GM23338 (cell line): ENCODE measurements at regions not wholly inside any gene's neighbourhood (a gene's known extent, or its start where the extent isn't known, plus 50 kb on each side); places are given as distances from the start of the nearest gene placed in this dataset.

ENCODE experiments used
- ATAC-seq: fragments of 200-7000 bp; cut with Tn5 transposase; 3 replicates; pipeline ENCODE4 v1.9.1; 2020
- DNase-seq: peaks from one replicate; pipeline ENCODE4 v3.0.0-alpha.2; 2015; ENCODE audit warnings: low spot score
- H2AFZ ChIP-seq: fragments of 200-600 bp; sonication (generic); 2 replicates; pipeline ENCODE4 v1.8.0; 2016; ENCODE audit warnings: antibody characterized with exemption, mild to moderate bottlenecking, moderate library complexity
- H3F3A ChIP-seq: fragments of 200-600 bp; sonication (generic); replicated peaks from 2 replicates; pipeline ENCODE4 v1.8.0; 2017; ENCODE audit warnings: antibody characterized with exemption, mixed run types, low read depth
- H3K27ac ChIP-seq: fragments of 200-600 bp; sonication (generic); 2 replicates; pipeline ENCODE4 v1.6.1; 2016; ENCODE audit warnings: low read depth
- H3K27me3 ChIP-seq: fragments of 200-600 bp; sonication (generic); 2 replicates; pipeline ENCODE4 v1.8.0; 2016; ENCODE audit warnings: mild to moderate bottlenecking, mixed run types, moderate library complexity; ENCODE audit not compliant: insufficient read depth
- H3K36me3 ChIP-seq: fragments of 200-600 bp; sonication (generic); 2 replicates; pipeline ENCODE4 v1.8.0; 2016; ENCODE audit warnings: mild to moderate bottlenecking; ENCODE audit not compliant: insufficient read depth
- H3K4me1 ChIP-seq: fragments of 200-600 bp; sonication (generic); 2 replicates; pipeline ENCODE4 v1.8.0; 2016; ENCODE audit warnings: mild to moderate bottlenecking, moderate library complexity; ENCODE audit not compliant: insufficient read depth
- H3K4me2 ChIP-seq: fragments of 200-600 bp; sonication (generic); 2 replicates; pipeline ENCODE4 v1.7.1; 2017; ENCODE audit warnings: mixed run types
- H3K4me3 ChIP-seq: fragments of 200-600 bp; sonication (generic); 2 replicates; pipeline ENCODE4 v1.6.1; 2016; ENCODE audit warnings: mixed run types
- H3K79me2 ChIP-seq: fragments of 200-600 bp; sonication (generic); replicated peaks from 2 replicates; pipeline ENCODE4 v1.8.0; 2017; ENCODE audit warnings: mild to moderate bottlenecking; ENCODE audit not compliant: insufficient read depth
- H3K9me2 ChIP-seq: fragments of 200-600 bp; sonication (generic); 2 replicates; pipeline ENCODE4 v1.8.0; 2017; ENCODE audit not compliant: insufficient read depth
- H4K20me1 ChIP-seq: fragments of 200-600 bp; sonication (generic); replicated peaks from 2 replicates; pipeline ENCODE4 v1.8.0; 2017; ENCODE audit warnings: mild to moderate bottlenecking; ENCODE audit not compliant: insufficient read depth
- H3K27ac Mint-ChIP-seq: 2 replicates; pipeline ENCODE4 v1.8.0; 2020; ENCODE audit warnings: inconsistent platforms, mild to moderate bottlenecking, moderate library complexity, mixed read lengths
- H3K27me3 Mint-ChIP-seq: 3 replicates; pipeline ENCODE4 v1.8.0; 2022; ENCODE audit warnings: low read depth, mild to moderate bottlenecking, moderate library complexity, mixed read lengths, inconsistent platforms; ENCODE audit not compliant: insufficient read depth, poor library complexity
- H3K36me3 Mint-ChIP-seq: 3 replicates; pipeline ENCODE4 v1.8.0; 2021; ENCODE audit warnings: low read depth, mild to moderate bottlenecking, inconsistent platforms, moderate library complexity, mixed read lengths
- H3K4me1 Mint-ChIP-seq: 3 replicates; pipeline ENCODE4 v1.8.0; 2020; ENCODE audit warnings: mild to moderate bottlenecking, inconsistent platforms, mixed read lengths
- H3K4me3 Mint-ChIP-seq: 3 replicates; pipeline ENCODE4 v1.8.0; 2021; ENCODE audit warnings: moderate library complexity, mild to moderate bottlenecking, inconsistent platforms, mixed read lengths
- H3K9me3 Mint-ChIP-seq: 3 replicates; pipeline ENCODE4 v1.8.0; 2020; ENCODE audit warnings: moderate library complexity, mild to moderate bottlenecking, inconsistent platforms, mixed read lengths
- CREB1 ChIP-seq: fragments of 250-450 bp; sonication (Bioruptor Pico); IDR thresholded peaks from 2 replicates; pipeline ENCODE4 v1.5.0; 2020; ENCODE audit warnings: low read depth, mild to moderate bottlenecking, moderate library complexity
- EZH2 ChIP-seq: fragments of 200-600 bp; sonication (generic); IDR thresholded peaks from one replicate; pipeline ENCODE4 v1.8.0; 2017; ENCODE audit warnings: antibody characterized with exemption, mild to moderate bottlenecking, low read depth; ENCODE audit not compliant: unreplicated experiment
- EZH2phosphoT487 ChIP-seq: fragments of 200-600 bp; sonication (generic); IDR thresholded peaks from one replicate; pipeline ENCODE4 v1.8.1; 2018; ENCODE audit warnings: antibody characterized with exemption; ENCODE audit not compliant: unreplicated experiment
- JUNB ChIP-seq: IDR thresholded peaks from one replicate; pipeline ENCODE4 v1.6.1; 2016; ENCODE audit warnings: antibody characterized with exemption; ENCODE audit not compliant: unreplicated experiment
- NANOG ChIP-seq: IDR thresholded peaks from 2 replicates; pipeline ENCODE4 v1.6.1; 2016; ENCODE audit warnings: antibody characterized with exemption, borderline replicate concordance
- ZNF114 ChIP-seq: fragments of 250-450 bp; sonication (Bioruptor Pico); IDR thresholded peaks from 2 replicates; pipeline ENCODE4 v1.5.0; 2020; ENCODE audit warnings: mild to moderate bottlenecking, moderate library complexity
- ZNF331 ChIP-seq: fragments of 250-450 bp; sonication (Bioruptor Pico); IDR thresholded peaks from 2 replicates; pipeline ENCODE4 v1.5.0; 2020; ENCODE audit warnings: low read depth, mild to moderate bottlenecking, moderate library complexity
- TF ChIP-seq, protein P1 (sequence below), 2 experiments: fragments of 200-600 bp in 1 of 2; sonication (generic) in 1 of 2; conservative IDR thresholded peaks; 2 replicates each; pipeline versions ENCODE4 v1.5.1 to v1.6.1; 2016 to 2017; ENCODE audit warnings: antibody characterized with exemption in 2 of 2, low read depth in 2 of 2, mild to moderate bottlenecking in 2 of 2, moderate library complexity in 1 of 2
- TF ChIP-seq, protein P2 (sequence below): IDR thresholded peaks from 2 replicates; pipeline ENCODE4 v1.6.1; 2016; ENCODE audit warnings: antibody characterized with exemption

DNA sequence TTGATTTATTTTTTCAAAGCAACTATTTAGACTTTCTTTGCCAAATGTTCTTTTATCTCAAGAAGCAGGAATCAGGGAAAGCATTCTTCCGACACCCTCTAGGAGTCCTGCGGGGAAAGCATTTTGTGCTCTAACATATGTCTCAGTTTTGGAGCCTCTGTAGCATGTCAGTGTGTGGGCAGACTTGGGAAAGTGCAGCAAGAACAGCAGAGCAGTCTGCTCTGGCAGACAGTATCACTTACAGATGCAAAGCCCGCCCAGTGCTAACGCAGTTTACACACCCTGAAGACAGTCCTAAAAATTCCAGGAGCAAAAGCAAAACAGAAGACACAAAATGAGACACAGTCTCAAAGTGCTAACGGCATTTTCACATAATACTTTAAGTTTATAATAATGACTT is 393.5 kb downstream of the KLF12 start:
- no peaks in the 10 kb centered on the region for H3K9me3 Mint-ChIP-seq
- Histone ChIP-seq H3K4me2 (no peak overlapping the region), H3K4me1 (no peaks in the 10 kb centered on the region), H3K9me2 (no peaks in the 10 kb centered on the region), H3K79me2 (no peaks in the 10 kb centered on the region), H3F3A (no peaks in the 10 kb centered on the region), H4K20me1 (no peaks in the 10 kb centered on the region), H3K27me3 (no peaks in the 10 kb centered on the region), H3K36me3 (no peaks in the 10 kb centered on the region), H3K4me3 (no peak overlapping the region), H3K27ac (no peak overlapping the region), H2AFZ (no peak overlapping the region)
- no peaks in the 10 kb centered on the region for H3K27me3 Mint-ChIP-seq
- TF ChIP-seq NANOG (no peak), ZNF114 (CRISPR knock-in tag) (no peak), EZH2 (no peak)
- TF ChIP-seq, protein P1, sequence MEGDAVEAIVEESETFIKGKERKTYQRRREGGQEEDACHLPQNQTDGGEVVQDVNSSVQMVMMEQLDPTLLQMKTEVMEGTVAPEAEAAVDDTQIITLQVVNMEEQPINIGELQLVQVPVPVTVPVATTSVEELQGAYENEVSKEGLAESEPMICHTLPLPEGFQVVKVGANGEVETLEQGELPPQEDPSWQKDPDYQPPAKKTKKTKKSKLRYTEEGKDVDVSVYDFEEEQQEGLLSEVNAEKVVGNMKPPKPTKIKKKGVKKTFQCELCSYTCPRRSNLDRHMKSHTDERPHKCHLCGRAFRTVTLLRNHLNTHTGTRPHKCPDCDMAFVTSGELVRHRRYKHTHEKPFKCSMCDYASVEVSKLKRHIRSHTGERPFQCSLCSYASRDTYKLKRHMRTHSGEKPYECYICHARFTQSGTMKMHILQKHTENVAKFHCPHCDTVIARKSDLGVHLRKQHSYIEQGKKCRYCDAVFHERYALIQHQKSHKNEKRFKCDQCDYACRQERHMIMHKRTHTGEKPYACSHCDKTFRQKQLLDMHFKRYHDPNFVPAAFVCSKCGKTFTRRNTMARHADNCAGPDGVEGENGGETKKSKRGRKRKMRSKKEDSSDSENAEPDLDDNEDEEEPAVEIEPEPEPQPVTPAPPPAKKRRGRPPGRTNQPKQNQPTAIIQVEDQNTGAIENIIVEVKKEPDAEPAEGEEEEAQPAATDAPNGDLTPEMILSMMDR (conservative IDR thresholded peaks at IDR 0.05; ENCODE audit: low read depth in 2 of 2) = no peak
- TF ChIP-seq, protein P2, sequence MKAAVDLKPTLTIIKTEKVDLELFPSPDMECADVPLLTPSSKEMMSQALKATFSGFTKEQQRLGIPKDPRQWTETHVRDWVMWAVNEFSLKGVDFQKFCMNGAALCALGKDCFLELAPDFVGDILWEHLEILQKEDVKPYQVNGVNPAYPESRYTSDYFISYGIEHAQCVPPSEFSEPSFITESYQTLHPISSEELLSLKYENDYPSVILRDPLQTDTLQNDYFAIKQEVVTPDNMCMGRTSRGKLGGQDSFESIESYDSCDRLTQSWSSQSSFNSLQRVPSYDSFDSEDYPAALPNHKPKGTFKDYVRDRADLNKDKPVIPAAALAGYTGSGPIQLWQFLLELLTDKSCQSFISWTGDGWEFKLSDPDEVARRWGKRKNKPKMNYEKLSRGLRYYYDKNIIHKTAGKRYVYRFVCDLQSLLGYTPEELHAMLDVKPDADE = no peak
- no peaks in the 10 kb centered on the region for H3K36me3 Mint-ChIP-seq
- no peak overlapping the region; the same call in 1 of the 2 replicates for H3K27ac Mint-ChIP-seq
- DNase-seq = no peak
- H3K4me3 Mint-ChIP-seq = no peak overlapping the region
- ATAC-seq = no peak
- H3K4me1 Mint-ChIP-seq = peaks cover 9% of the 10 kb centered on the region

DNA sequence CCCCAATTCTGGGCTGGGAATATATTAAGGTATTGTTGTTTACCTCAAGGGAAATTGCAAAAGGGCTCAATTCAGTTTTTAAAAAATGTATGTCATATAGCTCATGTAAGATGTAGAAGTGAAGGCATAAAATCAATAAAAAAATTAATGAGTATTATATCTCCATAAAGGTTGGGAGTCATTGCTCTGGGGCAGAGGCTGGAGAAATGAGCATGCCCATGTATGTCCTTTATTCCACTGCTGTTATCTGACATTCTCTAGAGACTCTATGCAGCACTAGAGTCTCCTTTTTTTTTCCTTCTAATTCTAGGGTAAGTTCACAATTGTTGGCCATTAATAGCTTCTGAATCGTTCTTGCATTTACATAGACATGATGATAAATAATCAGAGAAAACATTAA is 394.8 kb downstream of the KLF12 start:
- Mint-ChIP-seq H3K27me3 (no peaks in the 10 kb centered on the region), H3K36me3 (no peaks in the 10 kb centered on the region), H3K4me3 (no peak overlapping the region), H3K4me1 (peaks cover 14% of the 10 kb centered on the region), H3K27ac (no peak overlapping the region), H3K9me3 (no peaks in the 10 kb centered on the region)
- Histone ChIP-seq H3F3A (no peaks in the 10 kb centered on the region), H4K20me1 (no peaks in the 10 kb centered on the region), H3K4me1 (no peaks in the 10 kb centered on the region), H2AFZ (no peak overlapping the region), H3K27me3 (no peaks in the 10 kb centered on the region), H3K79me2 (no peaks in the 10 kb centered on the region), H3K4me2 (no peak overlapping the region), H3K36me3 (no peaks in the 10 kb centered on the region), H3K4me3 (no peak overlapping the region), H3K9me2 (no peaks in the 10 kb centered on the region), H3K27ac (no peak overlapping the region)
- TF ChIP-seq EZH2phosphoT487 (no peak), ZNF331 (CRISPR knock-in tag) (no peak), ZNF114 (CRISPR knock-in tag) (no peak), CREB1 (no peak), JUNB (no peak)
- no peak for DNase-seq
- no peak for ATAC-seq

DNA sequence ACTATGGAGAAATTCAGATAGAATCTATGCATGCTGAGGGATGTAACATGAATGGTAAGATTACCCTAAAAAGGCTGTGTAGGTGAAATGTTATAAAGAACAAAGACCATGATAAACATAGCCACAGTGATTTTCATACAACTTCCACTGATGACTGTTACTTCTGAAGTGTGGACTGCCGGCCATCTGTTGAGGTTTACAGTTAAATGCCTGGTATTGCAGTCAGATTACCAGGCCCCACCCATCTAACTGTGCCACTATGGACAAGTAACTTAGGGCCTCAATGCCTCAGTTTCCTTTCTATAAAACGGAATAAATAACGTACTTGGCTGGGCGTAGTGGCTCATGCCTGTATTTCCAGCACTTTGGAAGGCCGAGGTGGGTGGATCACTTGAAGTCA is 395.6 kb downstream of the KLF12 start:
- Histone ChIP-seq H3K4me1 (no peaks in the 10 kb centered on the region), H4K20me1 (no peaks in the 10 kb centered on the region), H3F3A (no peaks in the 10 kb centered on the region), H3K27ac (no peak overlapping the region), H3K4me3 (no peak overlapping the region), H3K9me2 (no peaks in the 10 kb centered on the region), H3K79me2 (no peaks in the 10 kb centered on the region), H3K36me3 (no peaks in the 10 kb centered on the region), H3K4me2 (no peak overlapping the region), H2AFZ (no peak overlapping the region), H3K27me3 (no peaks in the 10 kb centered on the region)
- TF ChIP-seq NANOG = no peak
- ATAC-seq = no peak
- Mint-ChIP-seq H3K27me3 (no peaks in the 10 kb centered on the region), H3K36me3 (no peaks in the 10 kb centered on the region), H3K27ac (no peak overlapping the region), H3K9me3 (no peaks in the 10 kb centered on the region), H3K4me1 (peaks cover 14% of the 10 kb centered on the region), H3K4me3 (no peak overlapping the region)
- no peak for DNase-seq
